ENCODE measurements at regions not wholly inside any gene's neighbourhood (a gene's known extent, or its start where the extent isn't known, plus 50 kb on each side); places are given as distances from the start of the nearest gene placed in this dataset.

DNA sequence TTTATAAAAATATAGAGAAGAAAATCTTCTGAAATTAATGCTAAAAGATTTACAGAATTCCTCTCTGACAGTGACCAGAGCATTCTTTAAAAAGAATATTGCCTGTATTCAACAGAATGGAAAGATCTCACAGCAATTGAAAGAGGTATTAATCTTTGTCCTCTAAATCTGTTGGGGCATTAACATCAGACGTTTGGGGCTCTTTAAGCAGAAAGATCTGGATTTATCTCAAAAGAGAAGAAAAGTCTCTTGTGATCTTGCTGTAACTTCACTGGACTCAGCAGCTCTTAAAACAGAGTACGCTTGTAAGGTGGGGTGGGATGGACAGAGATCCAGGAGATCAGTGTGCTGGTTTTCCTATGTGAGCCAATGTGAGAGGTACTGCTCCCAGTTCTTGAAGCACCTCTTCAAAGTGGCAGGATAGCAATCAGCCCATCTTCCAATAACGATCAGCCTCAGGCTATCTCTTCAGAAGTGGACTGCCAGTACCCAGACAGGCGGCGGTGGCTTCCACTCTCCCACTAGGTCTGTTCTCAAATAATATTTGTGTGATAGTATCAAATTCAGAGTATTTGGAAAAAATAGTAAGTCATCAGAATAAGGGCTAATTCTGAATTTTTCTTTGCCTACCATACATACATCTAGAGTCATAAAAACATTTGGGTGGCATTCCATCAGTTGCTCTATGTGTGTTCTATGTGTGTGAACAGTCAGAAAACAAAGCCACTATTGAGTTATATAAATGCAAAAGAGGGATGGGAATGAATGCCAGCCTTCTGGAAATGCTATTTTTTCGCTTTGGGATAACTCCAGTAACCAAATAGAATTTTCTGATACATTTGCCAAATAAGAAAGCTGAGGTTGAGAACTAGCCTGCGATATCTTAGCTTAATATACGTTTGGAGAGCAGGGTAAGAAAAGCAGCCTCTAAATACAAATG, 237.4 kb upstream of the RGS6 start:
- in situ Hi-C loops (cut with HindIII; ENCODE audit: low pct_ligation_motif_present, low sequenced_read_pairs), result no loop called here
- H3K27ac ChIP-seq, result no peak overlapping the region

DNA sequence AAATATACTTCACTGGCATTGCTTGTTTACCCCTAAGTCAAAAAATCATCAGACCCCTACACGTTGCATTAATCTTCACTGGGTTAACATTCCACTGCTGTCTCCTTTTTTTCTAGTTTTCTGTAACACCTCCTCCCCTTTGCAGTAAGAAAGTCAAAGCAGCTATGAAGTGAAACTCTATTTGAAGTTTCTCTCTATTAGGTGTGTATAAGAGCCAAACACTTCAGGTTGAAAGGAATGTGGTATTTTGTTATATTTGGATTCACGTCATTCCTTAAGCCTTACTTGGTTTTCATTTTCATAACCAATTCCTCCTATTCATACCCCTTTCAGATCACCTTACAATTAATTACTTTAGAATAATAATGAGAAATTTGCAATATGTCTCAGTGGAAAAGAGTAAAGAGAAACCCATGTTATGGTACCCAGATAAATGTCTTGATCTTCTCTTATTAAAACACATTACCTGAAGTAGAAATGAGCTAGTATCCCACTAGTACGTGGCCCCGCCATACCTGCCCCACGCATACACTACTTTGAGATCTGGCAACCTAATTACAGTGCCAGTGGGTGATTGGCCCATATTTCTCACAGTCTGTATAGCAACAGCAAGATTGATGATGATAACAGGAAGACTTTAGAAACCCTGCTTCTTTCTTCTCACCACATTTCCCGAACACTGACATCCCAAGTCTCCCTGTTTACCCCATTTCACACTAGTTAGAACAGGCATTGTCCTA, 236.4 kb upstream of the RGS6 start:
- Histone ChIP-seq H3K27me3 (replicated peaks) (no peaks in the 10 kb centered on the region), H3K36me3 (replicated peaks) (peaks cover 12% of the 10 kb centered on the region), H3K4me3 (ENCODE audit: low read depth, low read length) (no peak overlapping the region), H3K27ac (no peak overlapping the region)
- DNase-seq, result no peak
- in situ Hi-C loops (cut with HindIII; ENCODE audit: low pct_ligation_motif_present, low sequenced_read_pairs), result no loop called here
- TF ChIP-seq, protein P1, sequence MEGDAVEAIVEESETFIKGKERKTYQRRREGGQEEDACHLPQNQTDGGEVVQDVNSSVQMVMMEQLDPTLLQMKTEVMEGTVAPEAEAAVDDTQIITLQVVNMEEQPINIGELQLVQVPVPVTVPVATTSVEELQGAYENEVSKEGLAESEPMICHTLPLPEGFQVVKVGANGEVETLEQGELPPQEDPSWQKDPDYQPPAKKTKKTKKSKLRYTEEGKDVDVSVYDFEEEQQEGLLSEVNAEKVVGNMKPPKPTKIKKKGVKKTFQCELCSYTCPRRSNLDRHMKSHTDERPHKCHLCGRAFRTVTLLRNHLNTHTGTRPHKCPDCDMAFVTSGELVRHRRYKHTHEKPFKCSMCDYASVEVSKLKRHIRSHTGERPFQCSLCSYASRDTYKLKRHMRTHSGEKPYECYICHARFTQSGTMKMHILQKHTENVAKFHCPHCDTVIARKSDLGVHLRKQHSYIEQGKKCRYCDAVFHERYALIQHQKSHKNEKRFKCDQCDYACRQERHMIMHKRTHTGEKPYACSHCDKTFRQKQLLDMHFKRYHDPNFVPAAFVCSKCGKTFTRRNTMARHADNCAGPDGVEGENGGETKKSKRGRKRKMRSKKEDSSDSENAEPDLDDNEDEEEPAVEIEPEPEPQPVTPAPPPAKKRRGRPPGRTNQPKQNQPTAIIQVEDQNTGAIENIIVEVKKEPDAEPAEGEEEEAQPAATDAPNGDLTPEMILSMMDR (IDR thresholded peaks at IDR 0.05; ENCODE audit: low read depth, low read length, missing control alignments), result no peak

More for the DNA sequence above, 237.4 kb upstream of the RGS6 start:
- H3K4me3 ChIP-seq (ENCODE audit: low read depth, low read length), result no peak overlapping the region
- no peak for DNase-seq
- no peaks in the 10 kb centered on the region for H3K27me3 ChIP-seq (replicated peaks)
- peaks cover 14% of the 10 kb centered on the region for H3K36me3 ChIP-seq (replicated peaks)
- TF ChIP-seq, protein P1 (IDR thresholded peaks at IDR 0.05; ENCODE audit: low read depth, low read length, missing control alignments), result no peak

DNA sequence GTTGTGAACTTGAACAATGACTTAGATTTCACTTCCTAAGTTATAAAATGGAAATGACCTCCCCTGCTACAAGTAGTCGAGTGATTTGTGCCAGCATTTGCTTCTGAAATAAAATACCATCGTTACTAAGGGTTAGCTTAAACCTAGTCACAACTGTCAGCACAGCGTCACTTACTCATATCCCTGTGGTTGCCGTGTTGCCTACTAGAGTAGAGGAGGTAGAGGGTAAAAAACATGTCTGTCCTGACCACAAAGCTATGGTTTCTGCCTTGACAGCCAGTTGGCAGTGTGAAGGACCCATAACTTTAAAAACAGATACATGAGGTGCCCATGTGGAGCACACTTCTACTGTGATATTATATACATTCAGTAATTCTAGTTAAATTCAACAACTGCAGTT, 234.2 kb upstream of the RGS6 start:
- DNase-seq, result no peak
- Histone ChIP-seq H3K27me3 (replicated peaks) (no peaks in the 10 kb centered on the region), H3K36me3 (replicated peaks) (peaks cover 6% of the 10 kb centered on the region), H3K4me3 (ENCODE audit: low read depth, low read length) (no peak overlapping the region), H3K27ac (no peak overlapping the region)
- TF ChIP-seq, protein P1 (IDR thresholded peaks at IDR 0.05; ENCODE audit: low read depth, low read length, missing control alignments), result no peak
- in situ Hi-C loops (cut with HindIII; ENCODE audit: low pct_ligation_motif_present, low sequenced_read_pairs), result no loop called here

DNA sequence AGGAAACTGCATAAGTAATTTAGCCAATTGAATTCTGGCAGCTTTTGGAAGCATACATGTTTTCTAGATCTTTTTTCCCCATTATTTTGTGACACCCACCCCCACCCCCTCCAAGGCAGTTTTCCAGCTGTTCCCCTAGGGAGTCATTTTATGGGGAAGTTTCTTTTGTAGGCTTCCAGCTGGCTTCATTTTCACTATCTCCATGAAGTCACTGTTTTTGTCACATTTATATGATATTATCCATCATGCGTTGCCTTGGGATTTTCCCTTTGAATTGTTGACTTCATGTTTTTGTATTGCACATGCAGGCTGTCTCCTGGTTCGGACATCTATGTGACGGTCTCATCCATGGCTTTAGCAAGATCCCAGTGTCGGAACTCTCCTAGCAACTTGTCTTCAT, 233.6 kb upstream of the RGS6 start:
- in situ Hi-C loops (cut with HindIII; ENCODE audit: low pct_ligation_motif_present, low sequenced_read_pairs), result no loop called here
- Histone ChIP-seq H3K27me3 (replicated peaks) (no peaks in the 10 kb centered on the region), H3K4me3 (ENCODE audit: low read depth, low read length) (no peak overlapping the region), H3K36me3 (replicated peaks) (peaks cover 6% of the 10 kb centered on the region), H3K27ac (no peak overlapping the region)
- TF ChIP-seq, protein P1 (IDR thresholded peaks at IDR 0.05; ENCODE audit: low read depth, low read length, missing control alignments), result no peak
- no peak for DNase-seq

DNA sequence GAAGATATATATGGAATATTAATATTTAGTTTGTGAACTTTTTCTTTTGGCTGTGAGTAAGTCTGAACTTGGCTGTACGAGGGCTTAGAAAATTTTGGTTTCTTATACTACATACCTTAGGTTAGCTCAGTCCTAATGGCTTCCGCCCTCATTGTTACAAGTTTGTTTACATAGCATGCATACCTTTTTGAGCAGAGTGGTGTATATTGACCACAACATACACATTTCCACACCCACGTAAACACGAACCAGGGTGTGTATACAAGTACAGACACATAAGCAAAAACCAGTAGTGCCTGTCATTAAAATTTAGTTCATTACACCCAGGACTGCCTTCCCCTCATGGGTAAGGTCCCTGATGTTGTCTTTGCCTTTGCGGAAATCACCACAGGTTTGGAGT, 230.2 kb upstream of the RGS6 start:
- DNase-seq, result no peak
- peaks cover 12% of the 10 kb centered on the region for H3K36me3 ChIP-seq (replicated peaks)
- no peaks in the 10 kb centered on the region for H3K27me3 ChIP-seq (replicated peaks)
- in situ Hi-C loops (cut with HindIII; ENCODE audit: low pct_ligation_motif_present, low sequenced_read_pairs), result no loop called here
- no peak overlapping the region for H3K4me3 ChIP-seq (ENCODE audit: low read depth, low read length)
- no peak overlapping the region for H3K27ac ChIP-seq
- TF ChIP-seq, protein P1 (IDR thresholded peaks at IDR 0.05; ENCODE audit: low read depth, low read length, missing control alignments), result no peak

Measured in brain microvascular endothelial cell (primary cell).